8988T (cell line): ENCODE measurements at regions not wholly inside any gene's neighbourhood (a gene's known extent, or its start where the extent isn't known, plus 50 kb on each side); places are given as distances from the start of the nearest gene placed in this dataset.
"Not testable (repeated sequence)": the region's sequence is repeated elsewhere in the genome, so short reads cannot be mapped to it uniquely, and the experiment has no call there.

ENCODE experiments used
- DNase-seq: peaks from one replicate; pipeline ENCODE4 v3.0.0; 2011

- not testable (repeated sequence) for DNase-seq
These were observed 281.8 kb upstream of the CDH5 start for GRCh38 chr16:66084731-66085130.

- DNase-seq: no peak
These were observed 282.2 kb upstream of the CDH5 start for GRCh38 chr16:66084306-66084705.

- no peak for DNase-seq
These were observed 283.3 kb upstream of the CDH5 start for GRCh38 chr16:66083171-66083570.

- no peak for DNase-seq
These were observed 284.1 kb upstream of the CDH5 start for GRCh38 chr16:66082424-66082823.

GRCh38 chr16:66081775-66082366 is 284.6 kb upstream of the CDH5 start:
- no peak for DNase-seq

GRCh38 chr16:66079671-66080334 is 286.7 kb upstream of the CDH5 start:
- no peak for DNase-seq

GRCh38 chr16:66070140-66070917 is 296.2 kb upstream of the CDH5 start:
- DNase-seq: no peak

- DNase-seq: no peak
These were observed 296.9 kb upstream of the CDH5 start for GRCh38 chr16:66069587-66069986.

- no peak for DNase-seq
These were observed 300.1 kb upstream of the CDH5 start for GRCh38 chr16:66066404-66066803.

- no peak for DNase-seq
These were observed 300.6 kb upstream of the CDH5 start for GRCh38 chr16:66065925-66066324.

GRCh38 chr16:66064801-66065530 is 301.5 kb upstream of the CDH5 start:
- no peak for DNase-seq

- DNase-seq: no peak
These were observed 307.7 kb upstream of the CDH5 start for GRCh38 chr16:66058832-66059231.

GRCh38 chr16:66058172-66058691 is 308.3 kb upstream of the CDH5 start:
- DNase-seq: no peak

GRCh38 chr16:66057057-66057456 is 309.4 kb upstream of the CDH5 start:
- no peak for DNase-seq

- no peak for DNase-seq
These were observed 312.4 kb upstream of the CDH5 start for GRCh38 chr16:66054095-66054494.

- DNase-seq: no peak
These were observed 313.7 kb upstream of the CDH5 start for GRCh38 chr16:66052745-66053144.

- no peak for DNase-seq
These were observed 315.5 kb upstream of the CDH5 start for GRCh38 chr16:66050991-66051390.

- no peak for DNase-seq
These were observed 316.6 kb upstream of the CDH5 start for GRCh38 chr16:66049865-66050264.

GRCh38 chr16:66045626-66046025 is 320.9 kb upstream of the CDH5 start:
- no peak for DNase-seq

GRCh38 chr16:66044556-66044955 is 321.9 kb upstream of the CDH5 start:
- DNase-seq: no peak

- no peak for DNase-seq
These were observed 322.4 kb upstream of the CDH5 start for GRCh38 chr16:66044089-66044488.

GRCh38 chr16:66043326-66043725 is 323.2 kb upstream of the CDH5 start:
- no peak for DNase-seq

- DNase-seq: no peak
These were observed 324.1 kb upstream of the CDH5 start for GRCh38 chr16:66042341-66042740.
